ENCODE measurements at regions not wholly inside any gene's neighbourhood (a gene's known extent, or its start where the extent isn't known, plus 50 kb on each side); places are given as distances from the start of the nearest gene placed in this dataset.

- H3K27ac ChIP-seq (ENCODE audit: low read depth, low read length) = no peak overlapping the region
- TF ChIP-seq EZH2phosphoT487 (IDR thresholded peaks at IDR 0.05; ENCODE audit: borderline replicate concordance, low read length) (no peak), CTCF (IDR thresholded peaks at IDR 0.05; ENCODE audit: low read depth, low read length, poor library complexity, severe bottlenecking) (no peak)
- H3K4me2 ChIP-seq (ENCODE audit: low read length) = no peak overlapping the region
- no peaks in the 10 kb centered on the region for H3F3A ChIP-seq (ENCODE audit: control insufficient read depth, insufficient read depth)
- H4K20me1 ChIP-seq (ENCODE audit: control insufficient read depth, insufficient read depth, low read depth, low read length) = no peaks in the 10 kb centered on the region
- H3K4me3 ChIP-seq (ENCODE audit: low read length) = no peak overlapping the region
- H3K27me3 ChIP-seq (ENCODE audit: control insufficient read depth, low read length) = no peaks in the 10 kb centered on the region
- no peaks in the 10 kb centered on the region for H3K4me1 ChIP-seq (ENCODE audit: control insufficient read depth, low read length)
- no peaks in the 10 kb centered on the region for H3K9me2 ChIP-seq (replicated peaks; ENCODE audit: control insufficient read depth, low read length)
- no peaks in the 10 kb centered on the region for H3K36me3 ChIP-seq (ENCODE audit: control insufficient read depth, low read length)
- no peaks in the 10 kb centered on the region for H3K79me2 ChIP-seq (ENCODE audit: control insufficient read depth, low read length)
- no peaks in the 10 kb centered on the region for H3K9me3 ChIP-seq (ENCODE audit: control insufficient read depth, insufficient read depth, low read length)
These were observed 60.2 kb downstream of the THNSL1 start for GRCh38 chr10:25076506-25077177.

- no peaks in the 10 kb centered on the region for H3K9me2 ChIP-seq (replicated peaks; ENCODE audit: control insufficient read depth, low read length)
- H3K27ac ChIP-seq (ENCODE audit: low read depth, low read length) = no peak overlapping the region
- H3K79me2 ChIP-seq (ENCODE audit: control insufficient read depth, low read length) = no peaks in the 10 kb centered on the region
- no peak overlapping the region for H3K4me3 ChIP-seq (ENCODE audit: low read length)
- no peaks in the 10 kb centered on the region for H3K9me3 ChIP-seq (ENCODE audit: control insufficient read depth, insufficient read depth, low read length)
- H3K4me1 ChIP-seq (ENCODE audit: control insufficient read depth, low read length) = no peaks in the 10 kb centered on the region
- H3F3A ChIP-seq (ENCODE audit: control insufficient read depth, insufficient read depth) = no peaks in the 10 kb centered on the region
- TF ChIP-seq EZH2phosphoT487 (IDR thresholded peaks at IDR 0.05; ENCODE audit: borderline replicate concordance, low read length) (no peak), CTCF (IDR thresholded peaks at IDR 0.05; ENCODE audit: low read depth, low read length, poor library complexity, severe bottlenecking) (no peak)
- H3K27me3 ChIP-seq (ENCODE audit: control insufficient read depth, low read length) = peaks cover 5% of the 10 kb centered on the region; the same call in 1 of the 2 replicates
- no peaks in the 10 kb centered on the region for H4K20me1 ChIP-seq (ENCODE audit: control insufficient read depth, insufficient read depth, low read depth, low read length)
- H3K36me3 ChIP-seq (ENCODE audit: control insufficient read depth, low read length) = no peaks in the 10 kb centered on the region
- H3K4me2 ChIP-seq (ENCODE audit: low read length) = no peak overlapping the region
These were observed 62.4 kb downstream of the THNSL1 start for GRCh38 chr10:25078658-25079431.

GRCh38 chr10:25080880-25081581, 64.6 kb downstream of the THNSL1 start:
- Histone ChIP-seq H3K4me1 (ENCODE audit: control insufficient read depth, low read length) (no peaks in the 10 kb centered on the region), H3K9me2 (replicated peaks; ENCODE audit: control insufficient read depth, low read length) (no peaks in the 10 kb centered on the region), H3K36me3 (ENCODE audit: control insufficient read depth, low read length) (no peaks in the 10 kb centered on the region), H3F3A (ENCODE audit: control insufficient read depth, insufficient read depth) (no peaks in the 10 kb centered on the region), H3K4me2 (ENCODE audit: low read length) (no peak overlapping the region), H3K27me3 (ENCODE audit: control insufficient read depth, low read length) (peaks cover 5% of the 10 kb centered on the region; the same call in 1 of the 2 replicates), H3K9me3 (ENCODE audit: control insufficient read depth, insufficient read depth, low read length) (no peaks in the 10 kb centered on the region), H3K79me2 (ENCODE audit: control insufficient read depth, low read length) (no peaks in the 10 kb centered on the region), H3K27ac (ENCODE audit: low read depth, low read length) (no peak overlapping the region), H3K4me3 (ENCODE audit: low read length) (no peak overlapping the region), H4K20me1 (ENCODE audit: control insufficient read depth, insufficient read depth, low read depth, low read length) (no peaks in the 10 kb centered on the region)
- peak; percentile 93 for TF ChIP-seq CTCF (IDR thresholded peaks at IDR 0.05; ENCODE audit: low read depth, low read length, poor library complexity, severe bottlenecking)
- TF ChIP-seq EZH2phosphoT487 (IDR thresholded peaks at IDR 0.05; ENCODE audit: borderline replicate concordance, low read length) = no peak
